ENCODE measurements at regions not wholly inside any gene's neighbourhood (a gene's known extent, or its start where the extent isn't known, plus 50 kb on each side); places are given as distances from the start of the nearest gene placed in this dataset.

- Histone ChIP-seq H3K4me1 (ENCODE audit: control insufficient read depth, extremely low read depth, insufficient read depth, low read length) (no peaks in the 10 kb centered on the region), H3K9me1 (replicated peaks; ENCODE audit: control insufficient read depth, extremely low read depth, insufficient read depth, low read length) (no peaks in the 10 kb centered on the region), H3K9ac (replicated peaks; ENCODE audit: extremely low read depth, insufficient read depth, low read length) (no peak overlapping the region), H2AFZ (ENCODE audit: low read depth, low read length) (no peak overlapping the region), H3K27ac (ENCODE audit: insufficient read depth, low read depth, low read length) (no peak overlapping the region), H4K20me1 (replicated peaks; ENCODE audit: control insufficient read depth, extremely low read depth, insufficient read depth, low read length) (no peaks in the 10 kb centered on the region), H3K4me2 (ENCODE audit: insufficient read depth, low read length) (no peak overlapping the region), H3K36me3 (ENCODE audit: control insufficient read depth in 2 of 2, extremely low read depth in 1 of 2, insufficient read depth in 2 of 2, low read length in 2 of 2) (no peaks in the 10 kb centered on the region), H3K4me3 (replicated peaks in 1 of 3; ENCODE audit: insufficient read depth in 1 of 3, low read depth in 1 of 3, low read length in 3 of 3) (no peak overlapping the region), H3K9me3 (replicated peaks; ENCODE audit: control insufficient read depth, insufficient read depth, low read length) (no peaks in the 10 kb centered on the region), H3K27me3 (ENCODE audit: control insufficient read depth in 2 of 2, insufficient read depth in 2 of 2, low read length in 2 of 2) (no peaks in the 10 kb centered on the region), H3K79me2 (ENCODE audit: control insufficient read depth, insufficient read depth, low read length) (no peaks in the 10 kb centered on the region)
- no TSS peak for BruUV-seq (replicated peaks)
- FAIRE-seq (no peak), DNase-seq (ENCODE audit: low read depth, low spot score) (no peak)
- intact Hi-C loops (cut with micrococcal nuclease), result no loop called here
- no peak for TF ChIP-seq GATA2 (IDR thresholded peaks at IDR 0.05; ENCODE audit: insufficient read depth, insufficient read length, low read depth, low read length)
- TF ChIP-seq FOS (IDR thresholded peaks at IDR 0.05; ENCODE audit: borderline replicate concordance, insufficient read depth, low read length), result no peak
- no peak for TF ChIP-seq MAX (IDR thresholded peaks at IDR 0.05; ENCODE audit: insufficient read depth, insufficient read length)
- no peak for TF ChIP-seq JUN (IDR thresholded peaks at IDR 0.05; ENCODE audit: borderline replicate concordance, insufficient read depth, insufficient read length, low read depth)
- no peak for TF ChIP-seq CTCF (IDR thresholded peaks at IDR 0.05; ENCODE audit: extremely low read depth in 1 of 2, insufficient read depth in 1 of 2, low read depth in 1 of 2, low read length in 2 of 2)
- TF ChIP-seq POLR2AphosphoS5 (IDR thresholded peaks at IDR 0.05; ENCODE audit: insufficient read depth, low read depth, low read length), result no peak
- no peak for TF ChIP-seq POLR2A (IDR thresholded peaks at IDR 0.05; ENCODE audit: low read depth, low read length)
- TF ChIP-seq EZH2 (IDR thresholded peaks at IDR 0.05; ENCODE audit: borderline replicate concordance, low read depth, low read length, severe bottlenecking), result no peak
- TF ChIP-seq MYC (IDR thresholded peaks at IDR 0.05; ENCODE audit: low read depth, low read length), result no peak
- dilution Hi-C loops (cut with MboI; ENCODE audit: extremely low pct_ligation_motif_present, low sequenced_read_pairs), result no loop called here
- ChIA-PET CTCF (no interaction called here), POLR2A (no interaction called here)
These were observed 75.8 kb upstream of the AFDN start for GRCh38 chr6:167750956-167751358.

Data from endothelial cell of umbilical vein (primary cell).